ENCODE measurements at regions not wholly inside any gene's neighbourhood (a gene's known extent, or its start where the extent isn't known, plus 50 kb on each side); places are given as distances from the start of the nearest gene placed in this dataset.

- H3K4me3 ChIP-seq (ENCODE audit: extremely low read depth in 1 of 4, insufficient read depth in 2 of 4, low read depth in 3 of 4, low read length in 4 of 4): no peak overlapping the region
- no peak overlapping the region for H2BK15ac ChIP-seq (ENCODE audit: low read length)
- H3K4me1 ChIP-seq (replicated peaks in 1 of 4; ENCODE audit: control insufficient read depth in 3 of 4, insufficient read depth in 4 of 4, low read length in 3 of 4): no peaks in the 10 kb centered on the region; a peak in 2 of 7 replicates
- H3K9me3 ChIP-seq (ENCODE audit: insufficient read depth in 2 of 2, low read depth in 1 of 2, low read length in 1 of 2): 0 out of 4 replicates have a peak, but pooled peaks cover 0 to 2% of the 10 kb centered on the region in 2 experiments
- H4K91ac ChIP-seq (replicated peaks; ENCODE audit: insufficient read length, low read length): no peak overlapping the region
- no peaks in the 10 kb centered on the region for H3K79me1 ChIP-seq (ENCODE audit: low read depth, low read length)
- no peaks in the 10 kb centered on the region for H3K36me3 ChIP-seq (ENCODE audit: control insufficient read depth in 2 of 4, insufficient read depth in 4 of 4, low read length in 3 of 4)
- no peak overlapping the region for H2BK20ac ChIP-seq (ENCODE audit: low read length)
- no peak overlapping the region for H3K4ac ChIP-seq (replicated peaks; ENCODE audit: insufficient read length, low read depth, low read length)
- H4K5ac ChIP-seq (ENCODE audit: insufficient read length, low read depth, low read length): no peak overlapping the region
- no peaks in the 10 kb centered on the region for H3K23me2 ChIP-seq (ENCODE audit: low read depth, low read length)
- no peak overlapping the region for H2BK5ac ChIP-seq (ENCODE audit: low read depth, low read length)
- no peaks in the 10 kb centered on the region for H4K20me1 ChIP-seq (replicated peaks in 1 of 2; ENCODE audit: control insufficient read depth in 1 of 2, insufficient read depth in 2 of 2, low read length in 2 of 2)
- H4K8ac ChIP-seq (ENCODE audit: extremely low read depth, insufficient read depth, low read length): no peak overlapping the region
- ChIA-PET CTCF (ENCODE audit: partially characterized antibody) (interaction anchor here (0.9 kb wide), 1 partner anchor 54 kb away, joined by 3 read pairs; no protein-coding TSS in a partner anchor), POLR2A (ENCODE audit: partially characterized antibody) (no interaction called here)
- H2BK120ac ChIP-seq (replicated peaks; ENCODE audit: low read depth, low read length): no peak overlapping the region
- H3K14ac ChIP-seq (ENCODE audit: insufficient read length): no peak overlapping the region
- no peak overlapping the region for H3K18ac ChIP-seq (ENCODE audit: extremely low read depth, low read length)
- H3K23ac ChIP-seq (ENCODE audit: insufficient read length): no peak overlapping the region
- no peak for DNase-seq (ENCODE audit: low read depth in 1 of 2, low spot score in 2 of 2)
- no peak overlapping the region for H3K27ac ChIP-seq (ENCODE audit: low read depth, low read length)
- WGBS, 2 experiments (ENCODE audit: extremely low coverage in 1 of 2, insufficient coverage in 1 of 2, insufficient read length in 1 of 2, insufficient replicate concordance in 2 of 2, low coverage in 1 of 2, low lambda C conversion rate in 2 of 2, missing lambda C conversion rate in 1 of 2): 100% methylated on average over 1 of the region's 1 CpG; no CpG with 5 or more reads in 1 of the 2 experiments
- H3K79me2 ChIP-seq (ENCODE audit: control insufficient read depth in 1 of 2, insufficient read depth in 2 of 2, low read length in 2 of 2): no peaks in the 10 kb centered on the region
- no peak overlapping the region for H3K4me2 ChIP-seq (ENCODE audit: insufficient read depth in 1 of 2, low read depth in 2 of 2, low read length in 2 of 2)
- no peak overlapping the region for H2BK12ac ChIP-seq (ENCODE audit: low read depth, low read length)
- H2AFZ ChIP-seq (ENCODE audit: low read length): 0 out of 2 replicates have a peak overlapping the region, but pooled peaks have one; percentile 23
- H3K9ac ChIP-seq (replicated peaks in 1 of 4; ENCODE audit: extremely low read depth in 1 of 4, low read depth in 3 of 4, low read length in 3 of 4): no peak overlapping the region
- FAIRE-seq: no peak
- H3K56ac ChIP-seq (replicated peaks; ENCODE audit: insufficient read length, low read depth, low read length): no peak overlapping the region
- H3K27me3 ChIP-seq (replicated peaks in 1 of 4; ENCODE audit: control insufficient read depth in 3 of 4, extremely low read depth in 1 of 4, insufficient read depth in 3 of 4, low read length in 3 of 4): no peaks in the 10 kb centered on the region
- no peak overlapping the region for H2AK5ac ChIP-seq (ENCODE audit: low read depth, low read length)
- TF ChIP-seq YY1 (IDR thresholded peaks at IDR 0.05; ENCODE audit: low read depth, low read length) (no peak), BCL11A (IDR thresholded peaks at IDR 0.05; ENCODE audit: low read depth in 2 of 2, low read length in 2 of 2) (no peak), CBX5 (IDR thresholded peaks at IDR 0.05; ENCODE audit: low read depth, low read length) (no peak), CEBPB (IDR thresholded peaks at IDR 0.05; ENCODE audit: low read depth, low read length) (no peak), RAD21 (IDR thresholded peaks at IDR 0.05 in 1 of 2, conservative IDR thresholded peaks at IDR 0.05 in 1 of 2; ENCODE audit: low read depth in 2 of 2, low read length in 2 of 2) (no peak), KDM5A (IDR thresholded peaks at IDR 0.05; ENCODE audit: low read length) (no peak), FOSL1 (IDR thresholded peaks at IDR 0.05; ENCODE audit: insufficient read depth, low read depth, low read length) (no peak), EZH2 (IDR thresholded peaks at IDR 0.05; ENCODE audit: low read depth, low read length, severe bottlenecking) (no peak), USF2 (IDR thresholded peaks at IDR 0.05; ENCODE audit: low read length) (no peak), EGR1 (IDR thresholded peaks at IDR 0.05; ENCODE audit: borderline replicate concordance, low read depth, low read length) (no peak), POLR2AphosphoS5 (IDR thresholded peaks at IDR 0.05; ENCODE audit: low read depth, low read length) (no peak), CHD2 (IDR thresholded peaks at IDR 0.05; ENCODE audit: low read length) (no peak), CHD1 (IDR thresholded peaks at IDR 0.05; ENCODE audit: low read depth, low read length) (no peak), RNF2 (IDR thresholded peaks at IDR 0.05; ENCODE audit: borderline replicate concordance, low read depth, low read length, missing control alignments, poor library complexity, severe bottlenecking) (no peak)
Measured at GRCh38 chr12:127162902-127163301, 1104.1 kb upstream of the TMEM132C start.
